NOMO-1 treated with dmso at 0.1 percent for 144 hours (cell line): ENCODE measurements at regions not wholly inside any gene's neighbourhood (a gene's known extent, or its start where the extent isn't known, plus 50 kb on each side); places are given as distances from the start of the nearest gene placed in this dataset.
A peak's percentile ranks its signal among the peaks of the same experiment; 100 is the strongest.

ENCODE experiments used
- DNase-seq: peaks from one replicate; lab custom pipeline; 2025; ENCODE audit not compliant: unreplicated experiment; lab: John Stamatoyannopoulos, UW

GRCh38 chrX:50536955-50537354 lies 66.3 kb upstream of the DGKK start:
- DNase-seq = peak; percentile 41
